ENCODE measurements at regions not wholly inside any gene's neighbourhood (a gene's known extent, or its start where the extent isn't known, plus 50 kb on each side); places are given as distances from the start of the nearest gene placed in this dataset.
"Not testable (repeated sequence)": the region's sequence is repeated elsewhere in the genome, so short reads cannot be mapped to it uniquely, and the experiment has no call there.

DNA sequence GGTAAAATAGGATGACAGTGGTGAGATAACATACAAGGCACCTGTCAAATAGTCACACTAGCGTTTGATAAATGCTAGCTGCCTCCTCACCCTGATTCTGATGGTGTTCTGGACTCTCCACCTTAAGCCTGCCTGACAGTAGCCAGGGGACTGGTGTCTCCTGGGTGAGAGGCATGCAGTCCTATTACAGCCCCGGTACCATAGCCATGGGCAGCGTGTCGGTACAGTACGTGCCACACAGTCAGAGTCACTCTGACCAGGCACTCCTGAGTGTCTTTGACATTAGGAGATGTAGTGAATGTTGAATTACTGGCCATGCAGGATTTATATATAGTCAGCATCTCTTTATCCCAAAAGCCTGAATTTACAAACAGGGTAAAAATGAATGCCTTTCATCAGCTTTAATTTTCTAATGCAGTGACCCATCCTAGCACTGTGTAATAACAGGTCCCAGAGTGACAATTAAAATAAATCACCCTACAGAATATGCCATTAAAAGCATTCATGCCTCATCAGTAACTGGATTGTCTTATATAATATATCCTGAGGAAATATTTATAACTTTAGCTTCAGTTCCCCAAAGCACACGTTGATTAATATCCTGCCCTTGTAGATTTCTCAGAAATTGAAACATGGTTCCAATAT, 760.3 kb upstream of the SOX11 start:
- DNase-seq (ENCODE audit: low read depth): no peak
- no peak overlapping the region for H3K4me3 ChIP-seq (ENCODE audit: low read depth, low read length)

DNA sequence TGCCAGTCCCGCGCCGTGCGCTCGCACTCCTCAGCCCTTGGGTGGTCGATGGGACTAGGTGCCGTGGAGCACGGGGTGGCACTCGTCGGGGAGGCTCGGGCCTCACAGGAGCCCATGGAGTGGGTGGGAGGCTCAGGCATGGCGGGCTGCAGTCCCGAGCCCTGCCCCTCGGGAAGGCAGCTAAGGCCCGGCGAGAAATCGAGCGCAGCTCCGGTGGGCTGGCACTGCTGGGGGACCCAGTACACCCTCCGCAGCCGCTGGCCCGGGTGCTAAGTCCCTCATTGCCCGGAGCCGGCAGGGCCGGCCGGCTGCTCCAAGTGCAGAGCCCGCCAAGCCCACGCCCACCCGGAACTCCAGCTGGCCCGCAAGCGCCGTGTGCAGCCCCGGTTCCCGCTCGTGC, 756.9 kb upstream of the SOX11 start:
- DNase-seq (ENCODE audit: low read depth); H3K4me3 ChIP-seq (ENCODE audit: low read depth, low read length): not testable (repeated sequence)

More for the DNA sequence above, 760.3 kb upstream of the SOX11 start:
- TF ChIP-seq, protein P1, sequence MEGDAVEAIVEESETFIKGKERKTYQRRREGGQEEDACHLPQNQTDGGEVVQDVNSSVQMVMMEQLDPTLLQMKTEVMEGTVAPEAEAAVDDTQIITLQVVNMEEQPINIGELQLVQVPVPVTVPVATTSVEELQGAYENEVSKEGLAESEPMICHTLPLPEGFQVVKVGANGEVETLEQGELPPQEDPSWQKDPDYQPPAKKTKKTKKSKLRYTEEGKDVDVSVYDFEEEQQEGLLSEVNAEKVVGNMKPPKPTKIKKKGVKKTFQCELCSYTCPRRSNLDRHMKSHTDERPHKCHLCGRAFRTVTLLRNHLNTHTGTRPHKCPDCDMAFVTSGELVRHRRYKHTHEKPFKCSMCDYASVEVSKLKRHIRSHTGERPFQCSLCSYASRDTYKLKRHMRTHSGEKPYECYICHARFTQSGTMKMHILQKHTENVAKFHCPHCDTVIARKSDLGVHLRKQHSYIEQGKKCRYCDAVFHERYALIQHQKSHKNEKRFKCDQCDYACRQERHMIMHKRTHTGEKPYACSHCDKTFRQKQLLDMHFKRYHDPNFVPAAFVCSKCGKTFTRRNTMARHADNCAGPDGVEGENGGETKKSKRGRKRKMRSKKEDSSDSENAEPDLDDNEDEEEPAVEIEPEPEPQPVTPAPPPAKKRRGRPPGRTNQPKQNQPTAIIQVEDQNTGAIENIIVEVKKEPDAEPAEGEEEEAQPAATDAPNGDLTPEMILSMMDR (IDR thresholded peaks at IDR 0.05; ENCODE audit: insufficient read depth, low read length): no peak

DNA sequence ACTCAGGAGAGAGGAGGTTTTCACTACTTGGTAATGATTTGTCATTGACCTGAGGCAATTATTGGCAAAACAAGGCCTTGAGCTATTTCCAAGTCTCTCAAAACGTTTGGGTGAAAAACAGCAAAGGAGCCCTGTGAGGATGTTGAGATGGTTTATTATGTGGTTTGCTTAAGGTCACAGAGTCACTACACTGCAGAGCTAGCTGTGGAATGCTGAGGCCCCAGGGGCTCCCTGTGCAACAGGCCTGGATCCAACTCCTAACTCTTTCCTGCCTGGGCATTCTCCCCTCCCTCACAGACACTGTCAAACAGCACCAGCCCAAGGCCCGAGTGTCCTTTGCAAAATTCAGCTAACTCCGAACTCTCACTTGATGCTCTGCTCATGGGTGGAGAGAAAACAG, 754.6 kb upstream of the SOX11 start:
- H3K4me3 ChIP-seq (ENCODE audit: low read depth, low read length): no peak overlapping the region
- TF ChIP-seq, protein P1 (IDR thresholded peaks at IDR 0.05; ENCODE audit: insufficient read depth, low read length): no peak
- no peak for DNase-seq (ENCODE audit: low read depth)

DNA sequence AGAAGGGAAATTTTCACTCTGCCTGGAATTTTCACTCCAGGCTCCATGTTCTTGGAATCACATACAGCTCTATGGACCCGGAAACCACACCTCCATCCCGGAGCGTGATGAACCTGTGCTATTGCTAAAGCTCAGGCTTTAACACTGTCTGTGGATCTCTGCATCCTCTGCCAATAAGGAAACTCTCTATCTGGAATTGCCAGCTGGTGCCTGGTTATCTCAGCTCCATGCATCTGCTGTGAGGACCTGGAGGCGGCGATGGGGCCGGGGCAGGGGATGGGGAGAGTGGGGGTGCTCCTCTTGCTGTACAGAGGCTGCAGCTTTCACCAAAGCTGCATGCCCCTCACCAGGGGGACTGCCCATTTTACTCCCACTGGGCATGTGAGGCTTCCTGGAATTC, 754.0 kb upstream of the SOX11 start:
- TF ChIP-seq, protein P1 (IDR thresholded peaks at IDR 0.05; ENCODE audit: insufficient read depth, low read length): no peak
- no peak for DNase-seq (ENCODE audit: low read depth)
- H3K4me3 ChIP-seq (ENCODE audit: low read depth, low read length): no peak overlapping the region

DNA sequence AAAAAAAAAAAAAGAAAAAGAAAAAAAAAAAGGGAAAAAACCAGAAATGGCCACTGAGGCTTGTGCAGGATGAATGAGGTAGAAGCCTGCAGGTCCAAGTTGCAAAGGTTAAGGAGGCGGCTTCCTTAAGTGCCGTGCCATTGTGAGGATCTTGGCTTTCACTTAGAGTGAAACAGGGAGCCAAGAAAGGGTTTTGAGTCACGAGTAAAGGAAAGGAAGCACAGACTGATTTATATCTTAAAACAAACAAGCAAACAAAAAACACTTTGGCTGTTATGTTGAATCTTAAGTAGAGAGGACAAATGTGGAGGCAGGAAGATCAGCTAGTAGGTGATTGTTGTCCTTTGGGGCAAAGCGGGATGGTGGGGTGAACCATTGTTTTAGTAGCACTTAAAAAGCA, 749.7 kb upstream of the SOX11 start:
- DNase-seq (ENCODE audit: low read depth): no peak
- H3K4me3 ChIP-seq (ENCODE audit: low read depth, low read length): no peak overlapping the region

DNA sequence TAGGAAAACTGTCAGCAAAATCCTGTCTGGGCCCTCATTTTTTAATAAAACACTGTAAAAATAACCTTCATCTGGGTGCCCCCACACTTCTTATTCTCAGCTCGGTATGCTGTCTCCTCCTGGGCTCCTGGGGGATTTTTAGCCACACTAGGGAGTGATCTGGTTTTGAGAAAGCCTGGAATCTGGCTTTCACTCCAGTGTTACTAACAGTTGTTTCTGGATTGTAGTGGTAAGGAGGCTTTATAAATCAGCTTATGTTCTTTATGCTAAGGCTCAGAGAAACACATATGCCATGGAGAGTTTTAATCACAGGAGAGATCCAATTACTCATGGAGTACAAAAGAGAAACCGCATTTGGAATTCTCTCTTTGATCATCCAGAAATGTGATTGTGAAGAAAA, 744.3 kb upstream of the SOX11 start:
- no peak overlapping the region for H3K4me3 ChIP-seq (ENCODE audit: low read depth, low read length)
- TF ChIP-seq, protein P1 (IDR thresholded peaks at IDR 0.05; ENCODE audit: insufficient read depth, low read length): no peak
- DNase-seq (ENCODE audit: low read depth): no peak

More for the DNA sequence above, 749.7 kb upstream of the SOX11 start:
- TF ChIP-seq, protein P1 (IDR thresholded peaks at IDR 0.05; ENCODE audit: insufficient read depth, low read length): no peak

DNA sequence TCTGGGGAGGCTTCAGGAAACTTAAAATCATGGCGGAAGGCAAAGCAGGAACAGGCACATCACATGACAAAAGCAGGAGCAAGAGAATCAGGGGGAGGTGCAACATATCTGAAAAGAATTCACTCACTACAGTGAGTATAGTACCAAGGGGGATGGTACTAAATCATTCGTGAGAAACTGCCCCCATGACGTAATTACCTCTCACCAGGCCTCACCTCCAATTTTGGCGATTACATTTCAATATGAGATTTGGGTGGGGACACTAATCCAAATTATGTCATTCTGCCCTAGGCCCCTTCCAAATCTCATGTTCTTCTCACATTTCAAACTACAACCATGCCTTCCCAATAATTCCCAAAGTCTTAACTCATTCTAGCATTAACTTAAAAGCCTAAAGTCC, 740.8 kb upstream of the SOX11 start:
- H3K4me3 ChIP-seq (ENCODE audit: low read depth, low read length): no peak overlapping the region
- TF ChIP-seq, protein P1 (IDR thresholded peaks at IDR 0.05; ENCODE audit: insufficient read depth, low read length): no peak
- DNase-seq (ENCODE audit: low read depth): no peak
